Activated T-helper 2 cell treated with anti-CD3 and anti-CD28 coated beads, Interferon-gamma antibody, Interleukin-2, Interleukin-4, amounts not matched to agents 10 μg/mL and 5 μg/mL and 100 μg/mL, durations not matched to agents 14 hours and 24 hours and 36 hours (primary cell): ENCODE measurements at regions not wholly inside any gene's neighbourhood (a gene's known extent, or its start where the extent isn't known, plus 50 kb on each side); places are given as distances from the start of the nearest gene placed in this dataset.

Experiments
- DNase-seq: peaks from one replicate; pipeline ENCODE4 v3.0.0; 2021; ENCODE audit warnings: low spot score
- H3K27ac Mint-ChIP-seq: one replicate; pipeline ENCODE4 v1.8.0; 2021; ENCODE audit warnings: mixed read lengths
- H3K27me3 Mint-ChIP-seq: one replicate; pipeline ENCODE4 v1.8.0; 2021; ENCODE audit warnings: low read depth, mixed read lengths
- H3K36me3 Mint-ChIP-seq: one replicate; pipeline ENCODE4 v1.8.0; 2021; ENCODE audit warnings: low read depth, mixed read lengths
- H3K4me1 Mint-ChIP-seq: one replicate; pipeline ENCODE4 v1.8.0; 2021; ENCODE audit warnings: low read depth, mixed read lengths
- H3K4me3 Mint-ChIP-seq: one replicate; pipeline ENCODE4 v1.8.0; 2021; ENCODE audit warnings: low read depth, mild to moderate bottlenecking, moderate library complexity, mixed read lengths
- H3K9me3 Mint-ChIP-seq: one replicate; pipeline ENCODE4 v1.8.0; 2021; ENCODE audit warnings: mixed read lengths
- intact Hi-C: fragments of 100-400 bp; cut with micrococcal nuclease; formaldehyde crosslinking; loops from one replicate; pipeline ENCODE4 v1.15.1; 2023

DNA sequence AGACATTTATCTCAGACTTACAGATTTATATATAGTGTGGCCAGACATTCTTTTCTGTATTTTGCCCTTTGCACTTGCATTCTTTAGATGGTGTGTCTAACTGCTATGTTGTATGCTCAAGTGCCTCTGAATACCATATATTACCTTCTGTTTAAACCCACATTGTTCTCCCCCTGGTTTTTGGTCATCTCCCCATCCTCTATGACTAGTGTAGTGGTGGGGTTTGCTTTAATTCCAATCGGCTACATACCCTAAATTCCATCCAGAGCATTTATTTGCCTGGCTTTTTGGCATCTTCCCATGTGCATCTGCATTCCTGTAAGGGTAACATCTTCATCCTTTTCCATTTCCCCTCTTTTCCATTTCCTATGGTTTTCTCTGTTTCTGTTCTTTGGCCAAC lies 271.0 kb upstream of the SLC30A5 start:
- no peak for DNase-seq
- no peaks in the 10 kb centered on the region for H3K9me3 Mint-ChIP-seq
- H3K4me3 Mint-ChIP-seq: no peak overlapping the region
- no peaks in the 10 kb centered on the region for H3K4me1 Mint-ChIP-seq
- intact Hi-C loops: no loop called here
- H3K27ac Mint-ChIP-seq: no peak overlapping the region
- no peaks in the 10 kb centered on the region for H3K36me3 Mint-ChIP-seq
- H3K27me3 Mint-ChIP-seq: peaks cover 30% of the 10 kb centered on the region

GRCh38 chr5:68823301-68823700 lies 270.5 kb upstream of the SLC30A5 start:
- intact Hi-C loops: no loop called here
- H3K36me3 Mint-ChIP-seq: no peaks in the 10 kb centered on the region
- H3K4me1 Mint-ChIP-seq: no peaks in the 10 kb centered on the region
- DNase-seq: no peak
- H3K9me3 Mint-ChIP-seq: no peaks in the 10 kb centered on the region
- no peak overlapping the region for H3K27ac Mint-ChIP-seq
- no peak overlapping the region for H3K4me3 Mint-ChIP-seq
- H3K27me3 Mint-ChIP-seq: peaks cover 34% of the 10 kb centered on the region

DNA sequence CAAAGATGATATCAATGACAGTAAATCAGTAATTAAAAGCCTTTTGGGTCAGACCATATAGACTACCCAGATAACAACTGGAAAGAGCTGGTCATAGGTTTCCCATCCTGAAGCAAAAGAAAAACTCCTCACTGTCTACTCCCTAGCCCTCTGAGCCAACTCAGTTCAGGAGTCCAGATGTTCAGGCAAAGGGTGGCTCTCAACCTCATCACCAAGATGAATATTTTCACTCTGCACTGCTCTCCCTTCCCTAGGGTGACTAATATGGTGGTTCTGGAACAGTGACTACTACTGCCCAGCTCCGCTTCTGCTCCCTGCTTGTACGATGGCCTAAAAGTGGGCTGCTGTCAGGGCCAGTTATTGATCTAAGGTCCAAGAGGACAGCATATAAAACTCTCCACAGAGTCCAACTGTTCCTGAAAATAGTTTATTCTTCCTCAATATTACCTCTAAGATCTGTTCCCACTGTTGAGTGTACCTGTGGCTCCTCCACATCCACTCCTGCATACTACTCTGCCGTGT lies 263.4 kb upstream of the SLC30A5 start:
- H3K4me3 Mint-ChIP-seq: no peak overlapping the region
- no peaks in the 10 kb centered on the region for H3K9me3 Mint-ChIP-seq
- intact Hi-C loops: no loop called here
- no peaks in the 10 kb centered on the region for H3K36me3 Mint-ChIP-seq
- peaks cover 31% of the 10 kb centered on the region for H3K27me3 Mint-ChIP-seq
- DNase-seq: no peak
- no peaks in the 10 kb centered on the region for H3K4me1 Mint-ChIP-seq
- no peak overlapping the region for H3K27ac Mint-ChIP-seq

DNA sequence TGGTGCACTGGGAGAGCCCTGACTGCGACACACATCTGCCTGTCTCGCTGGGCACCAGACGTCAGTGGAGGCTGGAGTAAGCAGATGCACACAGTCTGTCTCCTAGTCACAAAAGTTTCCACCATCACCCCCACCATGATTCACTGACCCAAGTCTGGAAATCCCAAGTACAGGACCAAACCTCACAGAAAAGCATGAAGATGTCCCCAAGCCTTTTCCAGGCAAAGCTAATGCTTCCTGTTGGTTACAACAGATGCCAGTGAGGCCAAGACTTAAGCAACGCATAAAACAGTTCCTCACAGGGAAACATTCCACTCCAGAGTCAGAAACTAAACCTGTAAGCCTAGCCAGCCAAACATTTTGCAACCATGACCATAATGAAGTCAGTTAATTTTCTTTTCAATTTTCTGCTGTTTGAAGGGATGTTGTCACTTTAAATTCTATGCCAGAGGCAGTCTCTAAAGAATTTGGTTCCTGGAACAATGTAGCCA lies 259.3 kb upstream of the SLC30A5 start:
- intact Hi-C loops: no loop called here
- Mint-ChIP-seq H3K4me3 (no peak overlapping the region), H3K27me3 (peaks cover 20% of the 10 kb centered on the region), H3K27ac (no peak overlapping the region), H3K4me1 (no peaks in the 10 kb centered on the region), H3K9me3 (no peaks in the 10 kb centered on the region), H3K36me3 (no peaks in the 10 kb centered on the region)
- no peak for DNase-seq

DNA sequence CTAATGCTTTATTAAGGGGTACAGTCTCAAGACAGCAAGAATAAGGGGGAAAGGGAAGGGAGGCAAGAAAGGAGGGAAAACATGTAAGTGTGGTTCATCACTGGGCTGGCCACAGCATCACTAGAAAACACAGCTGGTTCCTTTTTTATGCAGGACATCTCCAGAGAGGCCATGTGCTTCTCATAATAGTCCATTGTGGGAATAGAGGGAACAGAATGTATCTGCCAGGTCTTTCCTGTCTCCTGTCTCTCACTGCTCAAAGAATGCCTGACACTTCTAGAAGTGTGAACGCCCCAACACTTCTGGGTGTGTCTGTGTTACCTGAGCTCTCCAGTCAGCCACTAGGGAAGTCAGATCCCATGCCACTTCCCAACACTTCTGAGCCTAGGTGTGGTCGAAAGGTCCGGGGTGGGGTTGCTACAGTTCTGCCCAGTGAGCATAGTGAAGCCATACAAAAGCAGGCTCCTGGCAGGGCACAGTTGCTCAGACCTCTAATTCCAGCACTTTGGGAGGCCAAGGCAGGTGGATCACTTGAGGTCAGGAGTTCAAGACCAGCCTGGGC lies 255.6 kb upstream of the SLC30A5 start:
- intact Hi-C loops: no loop called here
- Mint-ChIP-seq H3K27me3 (no peaks in the 10 kb centered on the region), H3K36me3 (no peaks in the 10 kb centered on the region), H3K4me1 (no peaks in the 10 kb centered on the region), H3K27ac (no peak overlapping the region), H3K4me3 (no peak overlapping the region), H3K9me3 (no peaks in the 10 kb centered on the region)
- DNase-seq: no peak

DNA sequence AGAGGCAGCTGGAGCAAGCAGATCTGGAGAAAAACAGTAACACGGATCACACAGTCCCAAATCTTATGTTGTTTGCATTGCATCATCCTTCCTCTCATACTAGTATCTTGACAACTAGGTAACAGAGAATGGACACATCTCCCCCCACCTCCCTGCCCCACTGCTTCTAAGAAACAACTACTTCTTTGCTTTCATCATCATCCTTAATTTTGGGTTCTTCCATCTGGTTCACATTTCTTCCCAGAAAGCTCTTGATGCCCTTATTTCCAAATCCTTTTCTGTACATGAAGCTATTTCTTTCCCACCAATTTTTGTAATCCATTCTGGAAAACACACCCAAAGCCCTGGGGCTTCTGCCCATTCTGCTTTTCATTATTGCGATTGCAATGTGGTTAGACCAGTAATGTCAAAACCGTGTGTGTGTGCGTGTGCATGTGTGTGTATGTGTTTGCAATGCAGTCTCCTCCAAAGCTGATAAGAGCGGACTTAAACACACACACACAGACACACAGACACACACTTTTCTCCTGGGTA lies 254.7 kb upstream of the SLC30A5 start:
- DNase-seq: no peak
- Mint-ChIP-seq H3K36me3 (no peaks in the 10 kb centered on the region), H3K27me3 (no peaks in the 10 kb centered on the region), H3K9me3 (no peaks in the 10 kb centered on the region), H3K4me3 (no peak overlapping the region), H3K4me1 (no peaks in the 10 kb centered on the region), H3K27ac (no peak overlapping the region)
- intact Hi-C loops: no loop called here

GRCh38 chr5:68843624-68844364 lies 250.0 kb upstream of the SLC30A5 start:
- DNase-seq: no peak
- no peaks in the 10 kb centered on the region for H3K9me3 Mint-ChIP-seq
- H3K4me3 Mint-ChIP-seq: no peak overlapping the region
- H3K27me3 Mint-ChIP-seq: peaks cover 4% of the 10 kb centered on the region
- intact Hi-C loops: no loop called here
- H3K27ac Mint-ChIP-seq: no peak overlapping the region
- H3K36me3 Mint-ChIP-seq: no peaks in the 10 kb centered on the region
- H3K4me1 Mint-ChIP-seq: no peaks in the 10 kb centered on the region

GRCh38 chr5:68845131-68845530 lies 248.7 kb upstream of the SLC30A5 start:
- Mint-ChIP-seq H3K27ac (no peak overlapping the region), H3K4me1 (no peaks in the 10 kb centered on the region), H3K9me3 (no peaks in the 10 kb centered on the region), H3K36me3 (no peaks in the 10 kb centered on the region), H3K27me3 (peaks cover 5% of the 10 kb centered on the region), H3K4me3 (no peak overlapping the region)
- DNase-seq: no peak
- intact Hi-C loops: no loop called here

DNA sequence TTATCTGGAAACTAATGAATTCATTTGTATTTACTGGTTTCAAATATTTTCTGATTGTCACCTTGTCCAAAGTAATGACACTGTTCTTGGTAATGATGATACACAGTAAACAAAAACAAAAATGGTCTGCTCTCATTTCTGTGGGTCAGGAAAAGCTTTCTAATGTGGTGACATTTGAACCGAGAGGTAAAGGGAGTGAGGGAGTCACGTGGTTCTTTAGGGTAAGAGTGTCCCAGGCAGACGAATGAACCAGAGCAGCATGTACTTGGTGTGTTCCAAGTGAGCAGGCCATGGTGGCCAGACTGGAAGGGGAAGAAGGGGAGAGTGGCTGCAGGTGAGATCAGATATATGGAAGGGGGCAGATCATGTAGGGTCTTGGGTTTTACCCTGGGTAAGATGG lies 247.0 kb upstream of the SLC30A5 start:
- peaks cover 5% of the 10 kb centered on the region for H3K27me3 Mint-ChIP-seq
- peaks cover 4% of the 10 kb centered on the region for H3K9me3 Mint-ChIP-seq
- no peak overlapping the region for H3K4me3 Mint-ChIP-seq
- H3K27ac Mint-ChIP-seq: no peak overlapping the region
- H3K4me1 Mint-ChIP-seq: no peaks in the 10 kb centered on the region
- no peak for DNase-seq
- intact Hi-C loops: no loop called here
- no peaks in the 10 kb centered on the region for H3K36me3 Mint-ChIP-seq

- no peak for DNase-seq
- Mint-ChIP-seq H3K4me1 (no peaks in the 10 kb centered on the region), H3K36me3 (no peaks in the 10 kb centered on the region), H3K9me3 (peaks cover 4% of the 10 kb centered on the region), H3K27ac (no peak overlapping the region), H3K4me3 (no peak overlapping the region), H3K27me3 (peaks cover 5% of the 10 kb centered on the region)
- intact Hi-C loops: no loop called here
These were observed 245.7 kb upstream of the SLC30A5 start for GRCh38 chr5:68848091-68848490.

GRCh38 chr5:68849103-68849502 lies 244.7 kb upstream of the SLC30A5 start:
- intact Hi-C loops: no loop called here
- Mint-ChIP-seq H3K36me3 (no peaks in the 10 kb centered on the region), H3K27ac (no peak overlapping the region), H3K4me3 (no peak overlapping the region), H3K9me3 (peaks cover 4% of the 10 kb centered on the region), H3K4me1 (no peaks in the 10 kb centered on the region), H3K27me3 (peaks cover 5% of the 10 kb centered on the region)
- DNase-seq: no peak

DNA sequence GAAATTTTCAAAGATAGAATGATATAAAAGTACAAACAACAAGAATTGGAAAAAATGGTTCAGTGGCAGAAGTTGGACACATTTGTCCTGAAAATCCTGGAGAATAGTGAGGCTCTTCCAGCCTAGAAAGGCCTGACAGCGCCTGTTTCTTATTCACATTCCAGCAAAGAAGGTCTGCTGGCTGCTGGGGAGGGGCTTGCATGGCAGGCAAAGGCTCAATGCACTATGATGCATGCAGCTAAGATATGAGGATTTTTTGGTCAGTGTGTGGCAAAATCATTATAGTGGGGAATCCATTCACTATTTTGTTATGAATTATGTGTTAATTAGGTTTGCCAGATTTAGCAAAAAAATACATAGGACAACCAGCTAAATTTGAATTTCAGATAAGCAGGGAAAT lies 243.9 kb upstream of the SLC30A5 start:
- H3K27me3 Mint-ChIP-seq: peaks cover 5% of the 10 kb centered on the region
- intact Hi-C loops: no loop called here
- H3K9me3 Mint-ChIP-seq: peaks cover 9% of the 10 kb centered on the region
- no peak for DNase-seq
- no peaks in the 10 kb centered on the region for H3K36me3 Mint-ChIP-seq
- H3K4me1 Mint-ChIP-seq: no peaks in the 10 kb centered on the region
- H3K27ac Mint-ChIP-seq: no peak overlapping the region
- no peak overlapping the region for H3K4me3 Mint-ChIP-seq

- no peak for DNase-seq
- H3K27me3 Mint-ChIP-seq: peaks cover 10% of the 10 kb centered on the region
- no peak overlapping the region for H3K4me3 Mint-ChIP-seq
- intact Hi-C loops: no loop called here
- H3K4me1 Mint-ChIP-seq: no peaks in the 10 kb centered on the region
- no peak overlapping the region for H3K27ac Mint-ChIP-seq
- H3K9me3 Mint-ChIP-seq: peaks cover 32% of the 10 kb centered on the region
- peaks cover 3% of the 10 kb centered on the region for H3K36me3 Mint-ChIP-seq
These were observed 232.7 kb upstream of the SLC30A5 start for GRCh38 chr5:68861099-68861498.
